GM12878 (cell line): ENCODE measurements at regions not wholly inside any gene's neighbourhood (a gene's known extent, or its start where the extent isn't known, plus 50 kb on each side); places are given as distances from the start of the nearest gene placed in this dataset.

Experiments
- JUNB ChIP-seq: IDR thresholded peaks from 2 replicates; pipeline ENCODE4 v1.6.1; 2016; ENCODE audit warnings: antibody characterized with exemption, mild to moderate bottlenecking
- KDM1A ChIP-seq: fragments of 200-600 bp; sonication (generic); IDR thresholded peaks from 2 replicates; pipeline ENCODE4 v1.6.1; 2016; ENCODE audit warnings: borderline replicate concordance
- NFYA ChIP-seq: IDR thresholded peaks from 2 replicates; pipeline ENCODE4 v1.6.1; 2011; ENCODE audit warnings: low read depth, mild to moderate bottlenecking, low read length, improper control_type of control experiment, borderline replicate concordance
- RELA ChIP-seq: fragments of 450-650 bp; IDR thresholded peaks from 2 replicates; pipeline ENCODE4 v1.8.0; 2014; ENCODE audit warnings: borderline replicate concordance; ENCODE audit not compliant: partially characterized antibody
- SPI1 ChIP-seq: IDR thresholded peaks from 2 replicates; pipeline ENCODE4 v1.6.1; 2011; ENCODE audit warnings: low read depth, mild to moderate bottlenecking, low read length, moderate library complexity, borderline replicate concordance; ENCODE audit not compliant: insufficient read depth
- TCF7 ChIP-seq: IDR thresholded peaks from 2 replicates; pipeline ENCODE4 v1.6.1; 2014; ENCODE audit warnings: antibody characterized with exemption, borderline replicate concordance
- ZBTB33 ChIP-seq: fragments of 450-650 bp; IDR thresholded peaks from 2 replicates; pipeline ENCODE4 v1.6.1; 2017; ENCODE audit warnings: mild to moderate bottlenecking
- ZNF24 ChIP-seq: fragments of 450-650 bp; IDR thresholded peaks from 2 replicates; pipeline ENCODE4 v1.6.1; 2017; ENCODE audit warnings: antibody characterized with exemption, mild to moderate bottlenecking
- TF ChIP-seq, protein P1 (sequence below): fragments of 450-650 bp; IDR thresholded peaks from 2 replicates; pipeline ENCODE4 v1.6.1; 2016; ENCODE audit warnings: mild to moderate bottlenecking, moderate library complexity, borderline replicate concordance
- TF ChIP-seq, protein P2 (sequence below): IDR thresholded peaks from 2 replicates; pipeline ENCODE4 v1.6.1; 2012; ENCODE audit warnings: mild to moderate bottlenecking, low read depth, low read length

GRCh38 chr4:155607481-155607880 is 59.2 kb upstream of the GUCY1A1 start (continued):
- TF ChIP-seq, protein P1, sequence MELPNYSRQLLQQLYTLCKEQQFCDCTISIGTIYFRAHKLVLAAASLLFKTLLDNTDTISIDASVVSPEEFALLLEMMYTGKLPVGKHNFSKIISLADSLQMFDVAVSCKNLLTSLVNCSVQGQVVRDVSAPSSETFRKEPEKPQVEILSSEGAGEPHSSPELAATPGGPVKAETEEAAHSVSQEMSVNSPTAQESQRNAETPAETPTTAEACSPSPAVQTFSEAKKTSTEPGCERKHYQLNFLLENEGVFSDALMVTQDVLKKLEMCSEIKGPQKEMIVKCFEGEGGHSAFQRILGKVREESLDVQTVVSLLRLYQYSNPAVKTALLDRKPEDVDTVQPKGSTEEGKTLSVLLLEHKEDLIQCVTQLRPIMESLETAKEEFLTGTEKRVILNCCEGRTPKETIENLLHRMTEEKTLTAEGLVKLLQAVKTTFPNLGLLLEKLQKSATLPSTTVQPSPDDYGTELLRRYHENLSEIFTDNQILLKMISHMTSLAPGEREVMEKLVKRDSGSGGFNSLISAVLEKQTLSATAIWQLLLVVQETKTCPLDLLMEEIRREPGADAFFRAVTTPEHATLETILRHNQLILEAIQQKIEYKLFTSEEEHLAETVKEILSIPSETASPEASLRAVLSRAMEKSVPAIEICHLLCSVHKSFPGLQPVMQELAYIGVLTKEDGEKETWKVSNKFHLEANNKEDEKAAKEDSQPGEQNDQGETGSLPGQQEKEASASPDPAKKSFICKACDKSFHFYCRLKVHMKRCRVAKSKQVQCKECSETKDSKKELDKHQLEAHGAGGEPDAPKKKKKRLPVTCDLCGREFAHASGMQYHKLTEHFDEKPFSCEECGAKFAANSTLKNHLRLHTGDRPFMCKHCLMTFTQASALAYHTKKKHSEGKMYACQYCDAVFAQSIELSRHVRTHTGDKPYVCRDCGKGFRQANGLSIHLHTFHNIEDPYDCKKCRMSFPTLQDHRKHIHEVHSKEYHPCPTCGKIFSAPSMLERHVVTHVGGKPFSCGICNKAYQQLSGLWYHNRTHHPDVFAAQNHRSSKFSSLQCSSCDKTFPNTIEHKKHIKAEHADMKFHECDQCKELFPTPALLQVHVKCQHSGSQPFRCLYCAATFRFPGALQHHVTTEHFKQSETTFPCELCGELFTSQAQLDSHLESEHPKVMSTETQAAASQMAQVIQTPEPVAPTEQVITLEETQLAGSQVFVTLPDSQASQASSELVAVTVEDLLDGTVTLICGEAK, result no peak
- TF ChIP-seq ZBTB33 (no peak), KDM1A (no peak), TCF7 (no peak), RELA (no peak), SPI1 (no peak), NFYA (no peak), ZNF24 (no peak), JUNB (no peak)
- TF ChIP-seq, protein P2, sequence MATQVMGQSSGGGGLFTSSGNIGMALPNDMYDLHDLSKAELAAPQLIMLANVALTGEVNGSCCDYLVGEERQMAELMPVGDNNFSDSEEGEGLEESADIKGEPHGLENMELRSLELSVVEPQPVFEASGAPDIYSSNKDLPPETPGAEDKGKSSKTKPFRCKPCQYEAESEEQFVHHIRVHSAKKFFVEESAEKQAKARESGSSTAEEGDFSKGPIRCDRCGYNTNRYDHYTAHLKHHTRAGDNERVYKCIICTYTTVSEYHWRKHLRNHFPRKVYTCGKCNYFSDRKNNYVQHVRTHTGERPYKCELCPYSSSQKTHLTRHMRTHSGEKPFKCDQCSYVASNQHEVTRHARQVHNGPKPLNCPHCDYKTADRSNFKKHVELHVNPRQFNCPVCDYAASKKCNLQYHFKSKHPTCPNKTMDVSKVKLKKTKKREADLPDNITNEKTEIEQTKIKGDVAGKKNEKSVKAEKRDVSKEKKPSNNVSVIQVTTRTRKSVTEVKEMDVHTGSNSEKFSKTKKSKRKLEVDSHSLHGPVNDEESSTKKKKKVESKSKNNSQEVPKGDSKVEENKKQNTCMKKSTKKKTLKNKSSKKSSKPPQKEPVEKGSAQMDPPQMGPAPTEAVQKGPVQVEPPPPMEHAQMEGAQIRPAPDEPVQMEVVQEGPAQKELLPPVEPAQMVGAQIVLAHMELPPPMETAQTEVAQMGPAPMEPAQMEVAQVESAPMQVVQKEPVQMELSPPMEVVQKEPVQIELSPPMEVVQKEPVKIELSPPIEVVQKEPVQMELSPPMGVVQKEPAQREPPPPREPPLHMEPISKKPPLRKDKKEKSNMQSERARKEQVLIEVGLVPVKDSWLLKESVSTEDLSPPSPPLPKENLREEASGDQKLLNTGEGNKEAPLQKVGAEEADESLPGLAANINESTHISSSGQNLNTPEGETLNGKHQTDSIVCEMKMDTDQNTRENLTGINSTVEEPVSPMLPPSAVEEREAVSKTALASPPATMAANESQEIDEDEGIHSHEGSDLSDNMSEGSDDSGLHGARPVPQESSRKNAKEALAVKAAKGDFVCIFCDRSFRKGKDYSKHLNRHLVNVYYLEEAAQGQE, result no peak
